ENCODE measurements at regions not wholly inside any gene's neighbourhood (a gene's known extent, or its start where the extent isn't known, plus 50 kb on each side); places are given as distances from the start of the nearest gene placed in this dataset.

GRCh38 chr19:29442094-29442493 is 83.7 kb upstream of the VSTM2B start:
- H3K27me3 ChIP-seq (ENCODE audit: low read depth) = no peaks in the 10 kb centered on the region
- H3K9me3 ChIP-seq = no peaks in the 10 kb centered on the region
- no peak overlapping the region for H3K27ac ChIP-seq
- no peaks in the 10 kb centered on the region for H3K36me3 ChIP-seq
- no peak for ATAC-seq
- TF ChIP-seq, protein P1, sequence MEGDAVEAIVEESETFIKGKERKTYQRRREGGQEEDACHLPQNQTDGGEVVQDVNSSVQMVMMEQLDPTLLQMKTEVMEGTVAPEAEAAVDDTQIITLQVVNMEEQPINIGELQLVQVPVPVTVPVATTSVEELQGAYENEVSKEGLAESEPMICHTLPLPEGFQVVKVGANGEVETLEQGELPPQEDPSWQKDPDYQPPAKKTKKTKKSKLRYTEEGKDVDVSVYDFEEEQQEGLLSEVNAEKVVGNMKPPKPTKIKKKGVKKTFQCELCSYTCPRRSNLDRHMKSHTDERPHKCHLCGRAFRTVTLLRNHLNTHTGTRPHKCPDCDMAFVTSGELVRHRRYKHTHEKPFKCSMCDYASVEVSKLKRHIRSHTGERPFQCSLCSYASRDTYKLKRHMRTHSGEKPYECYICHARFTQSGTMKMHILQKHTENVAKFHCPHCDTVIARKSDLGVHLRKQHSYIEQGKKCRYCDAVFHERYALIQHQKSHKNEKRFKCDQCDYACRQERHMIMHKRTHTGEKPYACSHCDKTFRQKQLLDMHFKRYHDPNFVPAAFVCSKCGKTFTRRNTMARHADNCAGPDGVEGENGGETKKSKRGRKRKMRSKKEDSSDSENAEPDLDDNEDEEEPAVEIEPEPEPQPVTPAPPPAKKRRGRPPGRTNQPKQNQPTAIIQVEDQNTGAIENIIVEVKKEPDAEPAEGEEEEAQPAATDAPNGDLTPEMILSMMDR (IDR thresholded peaks at IDR 0.05) = no peak
- intact Hi-C loops (cut with DNase I) = no loop called here
- no peak overlapping the region for H3K4me3 ChIP-seq
- no peaks in the 10 kb centered on the region for H3K4me1 ChIP-seq
- DNase-seq = no peak

DNA sequence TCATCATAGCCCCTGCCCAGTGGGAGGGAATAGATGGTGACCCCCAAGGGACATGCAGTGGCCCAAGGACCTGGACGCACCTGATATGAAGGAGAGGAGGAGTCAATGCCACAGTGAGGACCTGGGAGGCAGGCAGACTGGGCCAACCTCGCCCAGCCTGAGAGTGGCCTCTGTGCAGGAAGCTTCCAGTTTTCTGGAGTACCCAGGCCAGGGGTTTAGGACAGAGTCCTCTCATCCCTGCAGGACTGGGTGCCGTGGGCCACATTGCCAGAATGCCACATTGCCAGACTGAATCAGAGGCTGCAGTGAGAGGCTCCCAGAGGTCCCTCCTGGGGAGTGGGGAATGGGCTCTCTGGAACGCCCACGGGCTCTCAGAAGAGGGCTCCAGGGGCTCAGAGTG is 82.9 kb upstream of the VSTM2B start:
- DNase-seq = no peak
- intact Hi-C loops (cut with DNase I) = no loop called here
- Histone ChIP-seq H3K27ac (no peak overlapping the region), H3K4me3 (no peak overlapping the region), H3K36me3 (no peaks in the 10 kb centered on the region), H3K27me3 (ENCODE audit: low read depth) (no peaks in the 10 kb centered on the region), H3K9me3 (no peaks in the 10 kb centered on the region), H3K4me1 (no peaks in the 10 kb centered on the region)
- no peak for ATAC-seq
- TF ChIP-seq, protein P1 (IDR thresholded peaks at IDR 0.05) = no peak

- Histone ChIP-seq H3K4me3 (no peak overlapping the region), H3K4me1 (no peaks in the 10 kb centered on the region), H3K36me3 (no peaks in the 10 kb centered on the region), H3K27ac (no peak overlapping the region), H3K27me3 (ENCODE audit: low read depth) (no peaks in the 10 kb centered on the region), H3K9me3 (no peaks in the 10 kb centered on the region)
- DNase-seq (no peak), ATAC-seq (no peak)
- intact Hi-C loops (cut with DNase I) = no loop called here
- TF ChIP-seq, protein P1 (IDR thresholded peaks at IDR 0.05) = no peak
These were observed 80.5 kb upstream of the VSTM2B start for GRCh38 chr19:29445246-29445645.

DNA sequence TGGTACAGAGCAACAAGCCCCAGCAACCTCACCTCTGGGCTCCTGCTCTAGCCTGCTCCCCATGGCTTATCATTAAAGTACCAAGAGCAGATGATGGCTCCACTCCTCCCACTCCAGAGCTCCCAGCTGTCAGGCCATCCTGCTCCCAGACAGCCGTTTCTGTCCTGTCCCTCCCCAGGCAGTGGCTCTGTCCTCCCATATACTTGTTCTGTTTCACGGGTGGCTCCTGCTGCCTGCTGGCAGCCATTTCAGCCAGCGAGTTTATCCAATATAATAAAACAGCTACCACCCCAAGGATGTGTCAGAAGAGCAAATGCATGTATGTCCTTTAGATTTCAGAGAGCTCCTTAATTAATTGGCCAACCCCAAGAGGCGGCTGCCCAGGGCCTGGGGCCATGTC is 79.4 kb upstream of the VSTM2B start:
- Histone ChIP-seq H3K9me3 (no peaks in the 10 kb centered on the region), H3K27ac (no peak overlapping the region), H3K27me3 (ENCODE audit: low read depth) (no peaks in the 10 kb centered on the region), H3K4me3 (no peak overlapping the region), H3K36me3 (no peaks in the 10 kb centered on the region), H3K4me1 (no peaks in the 10 kb centered on the region)
- intact Hi-C loops (cut with DNase I) = no loop called here
- TF ChIP-seq, protein P1 (IDR thresholded peaks at IDR 0.05) = no peak
- DNase-seq (no peak), ATAC-seq (no peak)

- intact Hi-C loops (cut with DNase I) = no loop called here
- TF ChIP-seq, protein P1 (IDR thresholded peaks at IDR 0.05) = no peak
- Histone ChIP-seq H3K36me3 (no peaks in the 10 kb centered on the region), H3K4me3 (no peak overlapping the region), H3K27ac (no peak overlapping the region), H3K4me1 (no peaks in the 10 kb centered on the region), H3K27me3 (ENCODE audit: low read depth) (no peaks in the 10 kb centered on the region), H3K9me3 (no peaks in the 10 kb centered on the region)
- no peak for DNase-seq
- no peak for ATAC-seq
These were observed 77.7 kb upstream of the VSTM2B start for GRCh38 chr19:29448046-29448445.

GRCh38 chr19:29449371-29449770 is 76.4 kb upstream of the VSTM2B start:
- Histone ChIP-seq H3K9me3 (no peaks in the 10 kb centered on the region), H3K4me1 (no peaks in the 10 kb centered on the region), H3K27me3 (ENCODE audit: low read depth) (no peaks in the 10 kb centered on the region), H3K4me3 (no peak overlapping the region), H3K27ac (no peak overlapping the region), H3K36me3 (no peaks in the 10 kb centered on the region)
- no peak for ATAC-seq
- intact Hi-C loops (cut with DNase I) = no loop called here
- TF ChIP-seq, protein P1 (IDR thresholded peaks at IDR 0.05) = no peak
- DNase-seq = no peak
